ENCODE measurements at regions not wholly inside any gene's neighbourhood (a gene's known extent, or its start where the extent isn't known, plus 50 kb on each side); places are given as distances from the start of the nearest gene placed in this dataset.

DNA sequence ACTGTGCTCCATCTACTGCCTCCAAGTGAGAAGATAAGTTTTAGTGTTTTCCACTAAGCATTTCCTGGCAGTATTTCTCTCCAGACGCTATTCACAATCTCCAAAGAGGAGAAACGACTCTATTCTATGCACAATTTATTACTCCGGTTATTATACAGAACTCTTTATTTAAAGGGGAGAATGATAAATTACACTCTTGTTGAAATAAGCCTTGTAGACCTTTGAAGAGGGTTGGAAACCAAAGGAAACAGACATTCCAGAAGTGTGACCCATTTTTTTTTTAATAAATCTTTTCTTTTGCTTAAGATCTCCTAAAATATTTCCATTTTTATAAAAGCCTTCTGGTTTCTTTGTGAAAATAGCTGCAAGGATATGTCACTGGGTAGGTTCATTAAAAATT, 76.1 kb upstream of the HDAC9 start:
- Histone ChIP-seq H2AFZ (ENCODE audit: low read depth, low read length) (no peak overlapping the region), H3K9ac (ENCODE audit: low read length) (no peak overlapping the region), H3K27ac (ENCODE audit: low read length) (no peak overlapping the region), H3K4me2 (ENCODE audit: low read length) (no peak overlapping the region), H3K9me3 (ENCODE audit: insufficient read depth, low read length) (no peaks in the 10 kb centered on the region), H3K4me3 (ENCODE audit: low read length) (no peak overlapping the region), H3K4me1 (ENCODE audit: low read length) (peaks cover 8% of the 10 kb centered on the region), H3K36me3 (replicated peaks; ENCODE audit: low read depth, low read length) (no peaks in the 10 kb centered on the region), H3K79me2 (ENCODE audit: low read length) (no peaks in the 10 kb centered on the region), H4K20me1 (ENCODE audit: insufficient read depth, low read length) (no peaks in the 10 kb centered on the region), H3K27me3 (ENCODE audit: low read depth, low read length) (no peaks in the 10 kb centered on the region)
- no peak for TF ChIP-seq EZH2phosphoT487 (IDR thresholded peaks at IDR 0.05; ENCODE audit: low read depth)
- TF ChIP-seq, protein P1, sequence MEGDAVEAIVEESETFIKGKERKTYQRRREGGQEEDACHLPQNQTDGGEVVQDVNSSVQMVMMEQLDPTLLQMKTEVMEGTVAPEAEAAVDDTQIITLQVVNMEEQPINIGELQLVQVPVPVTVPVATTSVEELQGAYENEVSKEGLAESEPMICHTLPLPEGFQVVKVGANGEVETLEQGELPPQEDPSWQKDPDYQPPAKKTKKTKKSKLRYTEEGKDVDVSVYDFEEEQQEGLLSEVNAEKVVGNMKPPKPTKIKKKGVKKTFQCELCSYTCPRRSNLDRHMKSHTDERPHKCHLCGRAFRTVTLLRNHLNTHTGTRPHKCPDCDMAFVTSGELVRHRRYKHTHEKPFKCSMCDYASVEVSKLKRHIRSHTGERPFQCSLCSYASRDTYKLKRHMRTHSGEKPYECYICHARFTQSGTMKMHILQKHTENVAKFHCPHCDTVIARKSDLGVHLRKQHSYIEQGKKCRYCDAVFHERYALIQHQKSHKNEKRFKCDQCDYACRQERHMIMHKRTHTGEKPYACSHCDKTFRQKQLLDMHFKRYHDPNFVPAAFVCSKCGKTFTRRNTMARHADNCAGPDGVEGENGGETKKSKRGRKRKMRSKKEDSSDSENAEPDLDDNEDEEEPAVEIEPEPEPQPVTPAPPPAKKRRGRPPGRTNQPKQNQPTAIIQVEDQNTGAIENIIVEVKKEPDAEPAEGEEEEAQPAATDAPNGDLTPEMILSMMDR (IDR thresholded peaks at IDR 0.05; ENCODE audit: low read depth, low read length) = no peak

DNA sequence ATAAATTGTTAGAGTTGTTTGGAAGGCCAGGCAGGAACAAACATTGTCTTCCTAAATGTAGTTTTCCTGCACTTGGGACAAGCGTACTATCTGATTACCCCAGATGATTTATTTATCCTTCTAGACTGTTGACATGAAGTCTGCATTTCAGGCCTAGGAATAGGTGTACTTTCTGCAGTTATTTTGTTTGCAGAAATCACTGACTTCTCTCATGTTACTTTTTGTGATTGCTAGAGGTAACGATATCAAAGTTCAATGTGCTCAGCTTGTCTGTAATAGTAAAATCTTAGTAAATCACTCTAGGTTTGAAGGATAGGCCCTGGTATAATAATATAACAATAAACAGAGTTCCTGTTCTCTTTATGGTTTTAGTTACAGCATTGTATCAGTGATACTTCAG, 75.4 kb upstream of the HDAC9 start:
- no peak overlapping the region for H3K4me2 ChIP-seq (ENCODE audit: low read length)
- H2AFZ ChIP-seq (ENCODE audit: low read depth, low read length) = no peak overlapping the region
- H4K20me1 ChIP-seq (ENCODE audit: insufficient read depth, low read length) = no peaks in the 10 kb centered on the region
- no peak overlapping the region for H3K9ac ChIP-seq (ENCODE audit: low read length)
- H3K9me3 ChIP-seq (ENCODE audit: insufficient read depth, low read length) = no peaks in the 10 kb centered on the region
- H3K27me3 ChIP-seq (ENCODE audit: low read depth, low read length) = no peaks in the 10 kb centered on the region
- H3K79me2 ChIP-seq (ENCODE audit: low read length) = no peaks in the 10 kb centered on the region
- no peak overlapping the region for H3K27ac ChIP-seq (ENCODE audit: low read length)
- H3K36me3 ChIP-seq (replicated peaks; ENCODE audit: low read depth, low read length) = no peaks in the 10 kb centered on the region
- H3K4me1 ChIP-seq (ENCODE audit: low read length) = peaks cover 8% of the 10 kb centered on the region
- TF ChIP-seq EZH2phosphoT487 (IDR thresholded peaks at IDR 0.05; ENCODE audit: low read depth) = no peak
- TF ChIP-seq, protein P1 (IDR thresholded peaks at IDR 0.05; ENCODE audit: low read depth, low read length) = no peak
- H3K4me3 ChIP-seq (ENCODE audit: low read length) = no peak overlapping the region

DNA sequence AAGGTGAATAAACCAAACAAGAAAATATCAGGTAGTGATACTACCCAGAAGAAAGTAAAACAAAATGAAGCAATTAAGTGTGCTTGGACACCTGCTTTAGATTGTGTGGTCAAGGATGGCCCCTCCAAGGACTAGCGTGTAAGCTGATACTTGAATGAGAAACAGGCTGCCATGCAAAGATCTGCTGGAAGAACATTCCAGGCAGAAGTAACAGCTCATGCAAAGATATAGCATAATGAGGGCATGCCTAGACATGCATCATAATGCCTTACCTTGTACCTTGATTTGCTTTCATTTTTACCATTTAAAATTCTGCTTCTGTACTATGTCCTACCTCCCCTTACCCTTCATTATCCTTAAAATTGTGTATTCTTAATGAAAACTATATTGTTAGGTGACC, 74.8 kb upstream of the HDAC9 start:
- Histone ChIP-seq H3K4me1 (ENCODE audit: low read length) (peaks cover 8% of the 10 kb centered on the region), H3K4me2 (ENCODE audit: low read length) (no peak overlapping the region), H3K79me2 (ENCODE audit: low read length) (no peaks in the 10 kb centered on the region), H3K9ac (ENCODE audit: low read length) (no peak overlapping the region), H3K4me3 (ENCODE audit: low read length) (no peak overlapping the region), H3K9me3 (ENCODE audit: insufficient read depth, low read length) (no peaks in the 10 kb centered on the region), H4K20me1 (ENCODE audit: insufficient read depth, low read length) (no peaks in the 10 kb centered on the region), H3K27ac (ENCODE audit: low read length) (no peak overlapping the region), H3K27me3 (ENCODE audit: low read depth, low read length) (no peaks in the 10 kb centered on the region), H3K36me3 (replicated peaks; ENCODE audit: low read depth, low read length) (no peaks in the 10 kb centered on the region), H2AFZ (ENCODE audit: low read depth, low read length) (no peak overlapping the region; the same call in 1 of the 2 replicates)
- no peak for TF ChIP-seq EZH2phosphoT487 (IDR thresholded peaks at IDR 0.05; ENCODE audit: low read depth)
- TF ChIP-seq, protein P1 (IDR thresholded peaks at IDR 0.05; ENCODE audit: low read depth, low read length) = no peak

DNA sequence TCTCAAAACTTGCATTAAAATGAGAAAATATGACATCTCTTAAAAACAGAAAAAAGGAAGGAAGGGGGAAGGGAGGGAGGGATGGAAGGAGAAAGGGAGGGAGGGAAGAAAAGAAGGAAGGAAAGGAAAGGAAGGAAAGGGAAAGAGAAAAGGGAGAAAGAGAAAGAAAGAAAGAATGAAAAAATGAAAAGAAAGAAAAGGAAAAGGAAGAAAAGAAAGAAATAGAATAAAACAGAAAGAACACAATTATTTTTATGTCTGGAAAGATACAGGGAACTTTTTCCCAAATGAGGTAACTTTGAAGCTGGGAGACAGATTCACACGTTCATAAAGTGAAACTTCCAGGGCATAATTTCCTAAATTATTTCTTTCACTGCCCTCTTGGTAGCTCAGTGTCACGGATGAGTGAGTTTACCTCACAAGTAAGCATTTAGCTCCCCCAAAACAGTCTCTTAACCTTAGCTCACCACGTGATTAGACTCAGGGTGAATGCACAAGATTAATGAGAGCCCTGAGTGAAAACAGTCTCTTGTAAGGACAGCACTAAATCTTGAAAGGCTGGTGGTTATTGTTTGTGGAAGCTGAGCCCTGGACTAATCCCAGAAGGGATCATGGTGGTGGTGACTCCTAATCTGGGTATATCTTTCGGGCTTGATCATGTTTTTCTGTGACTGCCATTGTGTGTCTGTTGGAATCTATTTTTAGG, 74.1 kb upstream of the HDAC9 start:
- H2AFZ ChIP-seq (ENCODE audit: low read depth, low read length) = no peak overlapping the region
- no peak overlapping the region for H3K4me3 ChIP-seq (ENCODE audit: low read length)
- peaks cover 8% of the 10 kb centered on the region for H3K4me1 ChIP-seq (ENCODE audit: low read length)
- H3K79me2 ChIP-seq (ENCODE audit: low read length) = no peaks in the 10 kb centered on the region
- no peaks in the 10 kb centered on the region for H3K36me3 ChIP-seq (replicated peaks; ENCODE audit: low read depth, low read length)
- H3K9ac ChIP-seq (ENCODE audit: low read length) = no peak overlapping the region
- H3K27me3 ChIP-seq (ENCODE audit: low read depth, low read length) = no peaks in the 10 kb centered on the region
- TF ChIP-seq EZH2phosphoT487 (IDR thresholded peaks at IDR 0.05; ENCODE audit: low read depth) = no peak
- TF ChIP-seq, protein P1 (IDR thresholded peaks at IDR 0.05; ENCODE audit: low read depth, low read length) = no peak
- H4K20me1 ChIP-seq (ENCODE audit: insufficient read depth, low read length) = no peaks in the 10 kb centered on the region
- H3K27ac ChIP-seq (ENCODE audit: low read length) = no peak overlapping the region
- H3K4me2 ChIP-seq (ENCODE audit: low read length) = no peak overlapping the region
- no peaks in the 10 kb centered on the region for H3K9me3 ChIP-seq (ENCODE audit: insufficient read depth, low read length)
